ENCODE measurements at regions not wholly inside any gene's neighbourhood (a gene's known extent, or its start where the extent isn't known, plus 50 kb on each side); places are given as distances from the start of the nearest gene placed in this dataset.

- no peak overlapping the region for H3K27ac ChIP-seq (ENCODE audit: low read depth, low read length)
- H3K9me3 ChIP-seq (ENCODE audit: control insufficient read depth, insufficient read depth, low read length), result peaks cover 24% of the 10 kb centered on the region
- TF ChIP-seq, protein P1, sequence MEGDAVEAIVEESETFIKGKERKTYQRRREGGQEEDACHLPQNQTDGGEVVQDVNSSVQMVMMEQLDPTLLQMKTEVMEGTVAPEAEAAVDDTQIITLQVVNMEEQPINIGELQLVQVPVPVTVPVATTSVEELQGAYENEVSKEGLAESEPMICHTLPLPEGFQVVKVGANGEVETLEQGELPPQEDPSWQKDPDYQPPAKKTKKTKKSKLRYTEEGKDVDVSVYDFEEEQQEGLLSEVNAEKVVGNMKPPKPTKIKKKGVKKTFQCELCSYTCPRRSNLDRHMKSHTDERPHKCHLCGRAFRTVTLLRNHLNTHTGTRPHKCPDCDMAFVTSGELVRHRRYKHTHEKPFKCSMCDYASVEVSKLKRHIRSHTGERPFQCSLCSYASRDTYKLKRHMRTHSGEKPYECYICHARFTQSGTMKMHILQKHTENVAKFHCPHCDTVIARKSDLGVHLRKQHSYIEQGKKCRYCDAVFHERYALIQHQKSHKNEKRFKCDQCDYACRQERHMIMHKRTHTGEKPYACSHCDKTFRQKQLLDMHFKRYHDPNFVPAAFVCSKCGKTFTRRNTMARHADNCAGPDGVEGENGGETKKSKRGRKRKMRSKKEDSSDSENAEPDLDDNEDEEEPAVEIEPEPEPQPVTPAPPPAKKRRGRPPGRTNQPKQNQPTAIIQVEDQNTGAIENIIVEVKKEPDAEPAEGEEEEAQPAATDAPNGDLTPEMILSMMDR (IDR thresholded peaks at IDR 0.05; ENCODE audit: low read depth, low read length), result no peak
- POLR2A ChIA-PET, result no interaction called here
- no peak for DNase-seq (ENCODE audit: low read depth, low spot score)
- no peak overlapping the region for H3K4me3 ChIP-seq (ENCODE audit: low read depth, low read length)
- H3K27me3 ChIP-seq (ENCODE audit: control insufficient read depth, insufficient read depth, low read length), result no peaks in the 10 kb centered on the region
- CTCF ChIA-PET, result no interaction called here
These were observed 642.4 kb upstream of the RAB6C start for GRCh38 chr2:129337076-129337475.

GRCh38 chr2:129345540-129345939, 633.9 kb upstream of the RAB6C start:
- Histone ChIP-seq H3K27ac (ENCODE audit: low read depth, low read length) (no peak overlapping the region), H3K4me3 (ENCODE audit: low read depth, low read length) (no peak overlapping the region), H3K9me3 (ENCODE audit: control insufficient read depth, insufficient read depth, low read length) (0 out of 2 replicates have a peak, but pooled peaks cover 5% of the 10 kb centered on the region), H3K27me3 (ENCODE audit: control insufficient read depth, insufficient read depth, low read length) (no peaks in the 10 kb centered on the region)
- TF ChIP-seq, protein P1 (IDR thresholded peaks at IDR 0.05; ENCODE audit: low read depth, low read length), result no peak
- CTCF ChIA-PET, result no interaction called here
- no peak for DNase-seq (ENCODE audit: low read depth, low spot score)
- POLR2A ChIA-PET, result no interaction called here

GRCh38 chr2:129347486-129348217, 631.8 kb upstream of the RAB6C start:
- H3K27me3 ChIP-seq (ENCODE audit: control insufficient read depth, insufficient read depth, low read length), result no peaks in the 10 kb centered on the region
- ChIA-PET CTCF (no interaction called here), POLR2A (no interaction called here)
- TF ChIP-seq, protein P1 (IDR thresholded peaks at IDR 0.05; ENCODE audit: low read depth, low read length), result no peak
- DNase-seq (ENCODE audit: low read depth, low spot score), result no peak
- no peak overlapping the region for H3K27ac ChIP-seq (ENCODE audit: low read depth, low read length)
- no peak overlapping the region for H3K4me3 ChIP-seq (ENCODE audit: low read depth, low read length)
- peaks cover 3% of the 10 kb centered on the region for H3K9me3 ChIP-seq (ENCODE audit: control insufficient read depth, insufficient read depth, low read length)

- Histone ChIP-seq H3K27me3 (ENCODE audit: control insufficient read depth, insufficient read depth, low read length) (no peaks in the 10 kb centered on the region), H3K9me3 (ENCODE audit: control insufficient read depth, insufficient read depth, low read length) (peaks cover 22% of the 10 kb centered on the region), H3K4me3 (ENCODE audit: low read depth, low read length) (no peak overlapping the region), H3K27ac (ENCODE audit: low read depth, low read length) (no peak overlapping the region)
- TF ChIP-seq, protein P1 (IDR thresholded peaks at IDR 0.05; ENCODE audit: low read depth, low read length), result no peak
- POLR2A ChIA-PET, result no interaction called here
- CTCF ChIA-PET, result no interaction called here
- no peak for DNase-seq (ENCODE audit: low read depth, low spot score)
These were observed 624.8 kb upstream of the RAB6C start for GRCh38 chr2:129354631-129355030.

- TF ChIP-seq, protein P1 (IDR thresholded peaks at IDR 0.05; ENCODE audit: low read depth, low read length), result no peak
- Histone ChIP-seq H3K4me3 (ENCODE audit: low read depth, low read length) (no peak overlapping the region), H3K27ac (ENCODE audit: low read depth, low read length) (no peak overlapping the region), H3K9me3 (ENCODE audit: control insufficient read depth, insufficient read depth, low read length) (peaks cover 50% of the 10 kb centered on the region), H3K27me3 (ENCODE audit: control insufficient read depth, insufficient read depth, low read length) (no peaks in the 10 kb centered on the region)
- POLR2A ChIA-PET, result no interaction called here
- CTCF ChIA-PET, result no interaction called here
- no peak for DNase-seq (ENCODE audit: low read depth, low spot score)
These were observed 617.8 kb upstream of the RAB6C start for GRCh38 chr2:129361688-129362087.

Data from AG04450 (cell line).